ENCODE measurements at regions not wholly inside any gene's neighbourhood (a gene's known extent, or its start where the extent isn't known, plus 50 kb on each side); places are given as distances from the start of the nearest gene placed in this dataset.

- DNase-seq: no peak
Measured at GRCh38 chr3:11919390-11919789, 72.7 kb upstream of the TAMM41 start.

DNA sequence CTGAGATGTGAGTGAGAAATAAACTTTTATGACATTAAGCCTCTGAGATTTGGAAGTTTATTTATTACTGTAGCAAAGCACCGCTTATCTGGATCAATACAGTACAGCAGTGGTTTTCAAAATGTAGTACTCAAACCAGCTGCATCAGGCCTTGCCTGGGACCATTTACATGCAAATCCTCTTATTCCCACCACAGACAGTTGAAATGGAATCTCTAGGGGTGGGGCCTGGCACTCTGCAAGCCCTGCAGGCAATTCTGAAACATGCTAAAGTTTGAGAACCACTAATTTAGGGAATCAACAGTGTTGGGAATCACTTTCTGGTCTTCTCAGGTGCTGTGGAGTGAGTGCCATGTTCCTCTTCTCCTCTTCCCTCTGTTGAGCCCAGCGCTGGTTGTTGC, 77.8 kb upstream of the TAMM41 start:
- DNase-seq: no peak

- DNase-seq: peak; percentile 29
Measured at GRCh38 chr3:11928381-11928780, 75.8 kb upstream of the SYN2 start.

GRCh38 chr3:11929531-11929930, 74.7 kb upstream of the SYN2 start:
- no peak for DNase-seq

GRCh38 chr3:11930084-11930483, 74.1 kb upstream of the SYN2 start:
- DNase-seq: no peak

DNA sequence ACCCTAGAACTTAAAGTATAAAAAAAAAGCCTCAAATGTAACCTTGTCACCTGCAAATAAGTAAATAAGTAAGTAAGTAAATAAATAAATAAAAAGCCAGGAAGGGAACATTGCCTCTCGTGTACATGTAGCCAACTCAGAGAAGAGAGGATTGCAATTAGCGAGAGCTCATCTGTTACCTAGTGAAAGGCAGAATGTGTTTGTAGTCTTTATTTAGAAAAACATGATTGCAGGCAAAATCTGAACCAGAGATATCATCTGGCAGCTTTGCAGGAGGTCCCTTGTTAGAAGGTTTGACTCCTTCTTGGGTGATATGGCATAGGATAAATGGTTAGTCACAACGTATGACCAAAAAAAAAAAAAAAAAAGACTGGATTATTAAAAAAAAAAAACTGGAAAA, 71.6 kb upstream of the SYN2 start:
- DNase-seq: no peak

DNA sequence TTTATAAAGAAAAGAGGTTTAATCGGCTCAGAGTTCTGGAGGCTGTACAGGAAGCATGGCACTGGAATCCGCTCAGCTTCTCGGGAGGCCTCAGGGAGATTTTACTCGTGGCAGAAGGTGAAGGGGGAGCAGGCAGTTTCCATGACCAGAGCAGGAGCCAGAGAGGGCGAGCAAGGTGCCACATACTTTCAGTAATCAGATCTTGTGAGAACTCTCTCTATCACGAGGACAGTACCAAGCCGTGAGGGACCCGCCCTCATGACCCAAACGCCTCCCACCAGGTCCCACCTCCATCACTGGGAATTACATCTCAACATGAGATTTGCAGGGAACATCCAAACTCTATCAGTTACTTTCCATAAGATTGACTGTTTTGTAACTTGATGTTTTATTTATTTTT, 70.7 kb upstream of the SYN2 start:
- no peak for DNase-seq

DNA sequence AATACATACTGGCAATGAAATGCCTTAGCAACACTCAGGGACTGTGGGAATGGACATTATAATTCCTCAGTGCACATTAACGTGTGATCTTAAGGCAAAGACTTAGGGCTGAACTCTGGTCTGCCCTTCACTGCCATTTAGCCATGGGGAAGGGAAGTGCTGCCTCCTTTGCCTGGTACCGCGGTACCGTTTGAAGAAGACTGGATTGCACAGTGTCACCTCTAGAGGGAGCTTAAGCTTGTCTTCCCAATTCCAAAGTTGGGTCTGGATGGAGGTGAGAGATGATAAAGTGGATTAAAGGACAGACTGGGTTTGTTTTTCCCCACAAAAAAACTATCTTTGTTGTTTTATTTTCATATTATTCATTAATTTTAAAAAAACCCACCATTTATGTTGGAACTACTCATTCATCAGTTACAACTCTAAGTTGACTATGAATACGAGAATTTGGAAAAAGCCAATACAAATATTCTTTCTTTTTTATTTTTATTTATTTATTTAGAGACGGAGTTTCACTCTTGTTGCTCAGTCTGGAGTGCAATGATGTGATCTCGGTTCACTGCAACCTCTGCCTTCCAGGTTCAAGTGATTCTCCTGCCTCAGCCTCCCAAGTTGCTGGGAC, 60.0 kb upstream of the SYN2 start:
- DNase-seq: no peak

GRCh38 chr3:11948331-11948730, 55.9 kb upstream of the SYN2 start:
- DNase-seq: no peak

DNA sequence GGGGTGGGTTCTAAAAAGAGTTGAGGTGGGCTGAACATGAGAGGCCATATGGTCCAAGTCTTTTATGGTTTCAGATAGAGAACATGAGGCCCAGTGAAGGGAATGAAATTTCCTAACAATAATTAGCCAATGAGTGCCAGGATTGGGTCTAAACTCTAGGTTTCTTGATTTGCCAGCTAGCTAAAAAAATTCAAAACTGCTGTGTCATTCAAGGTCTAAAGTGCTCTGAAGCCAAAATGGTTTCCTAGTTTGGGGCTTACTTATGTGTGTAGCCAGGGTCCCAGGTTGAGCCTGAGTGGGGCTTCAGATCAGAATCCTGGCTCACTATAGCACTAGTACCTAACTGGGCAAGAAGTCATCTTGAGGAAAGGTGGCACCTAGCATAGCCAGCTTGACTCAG, 55.3 kb upstream of the SYN2 start:
- DNase-seq: no peak

DNA sequence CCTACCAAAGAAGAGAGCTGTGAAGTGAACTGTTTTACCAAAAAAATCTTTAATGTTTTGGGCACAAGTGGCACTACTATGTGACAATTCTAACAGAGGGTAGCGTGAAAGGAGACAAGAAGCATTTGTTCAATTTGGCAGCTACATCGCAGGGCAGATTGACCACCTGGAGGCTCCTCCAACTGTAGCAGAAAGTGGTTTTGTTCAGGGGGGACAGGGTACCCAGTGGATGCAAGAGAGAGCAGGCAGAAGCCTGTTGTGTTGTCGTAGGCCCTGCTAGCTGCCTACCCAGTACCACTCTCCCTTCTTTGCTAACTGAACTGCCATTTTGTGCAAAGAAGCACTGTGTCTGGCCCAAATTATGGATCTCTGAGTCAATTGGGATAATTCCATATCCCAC, 54.8 kb upstream of the SYN2 start:
- no peak for DNase-seq

- peak; percentile 17 for DNase-seq
Measured at GRCh38 chr3:11950576-11950975, 53.6 kb upstream of the SYN2 start.

- DNase-seq: peak; percentile 53
Measured at GRCh38 chr3:11953350-11953749, 50.8 kb upstream of the SYN2 start.

- DNase-seq: no peak
Measured at GRCh38 chr3:11953778-11954177, 50.4 kb upstream of the SYN2 start.

DNA sequence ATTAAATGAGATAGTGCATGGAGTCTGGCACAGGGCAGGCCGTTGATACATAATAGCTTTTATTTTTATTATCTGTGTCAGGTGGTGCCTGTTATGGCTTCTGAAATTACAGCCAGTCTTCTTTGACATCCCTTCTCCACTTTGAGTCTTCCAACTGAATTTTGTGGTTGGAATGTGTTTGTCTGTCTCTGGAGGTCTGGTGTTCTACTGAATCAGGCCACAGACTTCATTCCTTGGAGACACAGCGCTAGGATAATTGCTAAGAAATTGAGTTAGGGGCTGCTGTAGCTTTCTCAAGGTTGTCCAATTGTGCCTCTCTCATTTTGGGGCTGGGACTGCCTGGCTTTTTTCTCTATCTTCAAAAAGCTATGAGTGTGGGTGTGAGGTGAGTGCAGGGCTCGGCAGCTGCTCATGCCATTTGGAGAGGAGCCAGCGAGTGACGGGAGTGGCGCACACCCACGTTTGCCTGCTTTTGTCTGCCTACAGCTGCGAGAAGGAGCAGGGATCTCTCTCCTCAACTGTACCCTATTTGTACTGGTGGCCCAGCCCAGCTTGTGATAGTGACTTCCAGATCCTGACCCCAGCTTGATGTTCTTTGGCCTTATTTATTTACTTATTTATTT, 49.8 kb upstream of the SYN2 start:
- peak; percentile 5 for DNase-seq
